GM19452 (cell line): ENCODE measurements at regions not wholly inside any gene's neighbourhood (a gene's known extent, or its start where the extent isn't known, plus 50 kb on each side); places are given as distances from the start of the nearest gene placed in this dataset.

Experiments
- ATAC-seq: cut with Tn5 transposase; IDR thresholded peaks from one replicate; pipeline ENCODE4 v1.9.1; 2021; ENCODE audit not compliant: unreplicated experiment

GRCh38 chr21:16011719-16012118 lies 281.9 kb downstream of the USP25 start:
- no peak for ATAC-seq

- ATAC-seq, result no peak
These were observed 283.8 kb downstream of the USP25 start for GRCh38 chr21:16013570-16013969.

- no peak for ATAC-seq
These were observed 291.1 kb downstream of the USP25 start for GRCh38 chr21:16020878-16021277.

GRCh38 chr21:16022116-16022515 lies 292.3 kb downstream of the USP25 start:
- ATAC-seq, result no peak

GRCh38 chr21:16022921-16023320 lies 293.1 kb downstream of the USP25 start:
- ATAC-seq, result no peak

- no peak for ATAC-seq
These were observed 298.4 kb downstream of the USP25 start for GRCh38 chr21:16028142-16028541.

GRCh38 chr21:16028941-16029464 lies 299.2 kb downstream of the USP25 start:
- no peak for ATAC-seq

GRCh38 chr21:16033193-16033592 lies 303.4 kb downstream of the USP25 start:
- no peak for ATAC-seq

GRCh38 chr21:16034446-16035190 lies 304.8 kb downstream of the USP25 start:
- ATAC-seq, result no peak

- no peak for ATAC-seq
These were observed 307.7 kb downstream of the USP25 start for GRCh38 chr21:16037421-16037955.

GRCh38 chr21:16040601-16041000 lies 310.8 kb downstream of the USP25 start:
- no peak for ATAC-seq

- ATAC-seq, result no peak
These were observed 314.9 kb downstream of the USP25 start for GRCh38 chr21:16044676-16045075.

GRCh38 chr21:16046656-16047330 lies 317.0 kb downstream of the USP25 start:
- no peak for ATAC-seq

GRCh38 chr21:16047904-16048303 lies 318.1 kb downstream of the USP25 start:
- ATAC-seq, result no peak

- no peak for ATAC-seq
These were observed 325.2 kb downstream of the USP25 start for GRCh38 chr21:16055014-16055413.

GRCh38 chr21:16058896-16059295 lies 329.1 kb downstream of the USP25 start:
- ATAC-seq, result no peak

- ATAC-seq, result no peak
These were observed 330.2 kb downstream of the USP25 start for GRCh38 chr21:16059981-16060380.

GRCh38 chr21:16061194-16061593 lies 331.4 kb downstream of the USP25 start:
- no peak for ATAC-seq

- no peak for ATAC-seq
These were observed 339.7 kb downstream of the USP25 start for GRCh38 chr21:16069178-16070112.

- ATAC-seq, result no peak
These were observed 340.4 kb downstream of the USP25 start for GRCh38 chr21:16070207-16070651.

GRCh38 chr21:16071092-16071491 lies 341.3 kb downstream of the USP25 start:
- no peak for ATAC-seq
